ENCODE measurements at regions not wholly inside any gene's neighbourhood (a gene's known extent, or its start where the extent isn't known, plus 50 kb on each side); places are given as distances from the start of the nearest gene placed in this dataset.

GRCh38 chr15:27656296-27656987 is 442.7 kb downstream of the OCA2 start:
- no peaks in the 10 kb centered on the region for H3K36me3 Mint-ChIP-seq (ENCODE audit: low read depth, unreplicated experiment)
- H3K4me3 Mint-ChIP-seq (ENCODE audit: unreplicated experiment), result no peak overlapping the region

GRCh38 chr15:27655056-27655455 is 444.1 kb downstream of the OCA2 start:
- DNase-seq (ENCODE audit: low spot score), result no peak
- Mint-ChIP-seq H3K4me1 (ENCODE audit: unreplicated experiment) (no peaks in the 10 kb centered on the region), H3K27me3 (ENCODE audit: unreplicated experiment) (no peaks in the 10 kb centered on the region), H3K36me3 (ENCODE audit: low read depth, unreplicated experiment) (no peaks in the 10 kb centered on the region), H3K4me3 (ENCODE audit: unreplicated experiment) (no peak overlapping the region), H3K9me3 (ENCODE audit: unreplicated experiment) (no peaks in the 10 kb centered on the region), H3K27ac (ENCODE audit: unreplicated experiment) (no peak overlapping the region)
- TF ChIP-seq CTCF (IDR thresholded peaks at IDR 0.05; ENCODE audit: unreplicated experiment), result no peak

More at GRCh38 chr15:27656296-27656987, 442.7 kb downstream of the OCA2 start:
- H3K9me3 Mint-ChIP-seq (ENCODE audit: unreplicated experiment), result no peaks in the 10 kb centered on the region
- no peaks in the 10 kb centered on the region for H3K27me3 Mint-ChIP-seq (ENCODE audit: unreplicated experiment)
- no peaks in the 10 kb centered on the region for H3K4me1 Mint-ChIP-seq (ENCODE audit: unreplicated experiment)
- DNase-seq (ENCODE audit: low spot score), result no peak
- no peak for TF ChIP-seq CTCF (IDR thresholded peaks at IDR 0.05; ENCODE audit: unreplicated experiment)
- H3K27ac Mint-ChIP-seq (ENCODE audit: unreplicated experiment), result no peak overlapping the region

GRCh38 chr15:27650244-27650643 is 448.9 kb downstream of the OCA2 start:
- no peak overlapping the region for H3K27ac Mint-ChIP-seq (ENCODE audit: unreplicated experiment)
- H3K4me1 Mint-ChIP-seq (ENCODE audit: unreplicated experiment), result no peaks in the 10 kb centered on the region
- no peak for TF ChIP-seq CTCF (IDR thresholded peaks at IDR 0.05; ENCODE audit: unreplicated experiment)

GRCh38 chr15:27648359-27648758 is 450.8 kb downstream of the OCA2 start:
- DNase-seq (ENCODE audit: low spot score), result no peak
- Mint-ChIP-seq H3K4me1 (ENCODE audit: unreplicated experiment) (no peaks in the 10 kb centered on the region), H3K27ac (ENCODE audit: unreplicated experiment) (no peak overlapping the region), H3K27me3 (ENCODE audit: unreplicated experiment) (no peaks in the 10 kb centered on the region), H3K9me3 (ENCODE audit: unreplicated experiment) (peaks cover 2% of the 10 kb centered on the region), H3K36me3 (ENCODE audit: low read depth, unreplicated experiment) (no peaks in the 10 kb centered on the region), H3K4me3 (ENCODE audit: unreplicated experiment) (no peak overlapping the region)
- no peak for TF ChIP-seq CTCF (IDR thresholded peaks at IDR 0.05; ENCODE audit: unreplicated experiment)

More at GRCh38 chr15:27650244-27650643, 448.9 kb downstream of the OCA2 start:
- no peaks in the 10 kb centered on the region for H3K27me3 Mint-ChIP-seq (ENCODE audit: unreplicated experiment)
- no peaks in the 10 kb centered on the region for H3K9me3 Mint-ChIP-seq (ENCODE audit: unreplicated experiment)
- no peak overlapping the region for H3K4me3 Mint-ChIP-seq (ENCODE audit: unreplicated experiment)
- no peaks in the 10 kb centered on the region for H3K36me3 Mint-ChIP-seq (ENCODE audit: low read depth, unreplicated experiment)
- no peak for DNase-seq (ENCODE audit: low spot score)

- no peak for TF ChIP-seq CTCF (IDR thresholded peaks at IDR 0.05; ENCODE audit: unreplicated experiment)
- Mint-ChIP-seq H3K4me3 (ENCODE audit: unreplicated experiment) (no peak overlapping the region), H3K4me1 (ENCODE audit: unreplicated experiment) (no peaks in the 10 kb centered on the region), H3K27ac (ENCODE audit: unreplicated experiment) (no peak overlapping the region), H3K27me3 (ENCODE audit: unreplicated experiment) (no peaks in the 10 kb centered on the region), H3K9me3 (ENCODE audit: unreplicated experiment) (peaks cover 6% of the 10 kb centered on the region), H3K36me3 (ENCODE audit: low read depth, unreplicated experiment) (no peaks in the 10 kb centered on the region)
- no peak for DNase-seq (ENCODE audit: low spot score)
These were observed 452.6 kb downstream of the OCA2 start for GRCh38 chr15:27646531-27646930.
